WTC11 (cell line): ENCODE measurements at regions not wholly inside any gene's neighbourhood (a gene's known extent, or its start where the extent isn't known, plus 50 kb on each side); places are given as distances from the start of the nearest gene placed in this dataset.

ENCODE experiments used
- CREB1 ChIP-seq: sonication (generic); formaldehyde crosslinking; IDR thresholded peaks from 2 replicates; pipeline ENCODE4 v1.8.0; 2023; ENCODE audit warnings: mild to moderate bottlenecking, missing genetic modification reagents
- FOXP1 ChIP-seq: sonication (generic); formaldehyde crosslinking; IDR thresholded peaks from 2 replicates; pipeline ENCODE4 v1.8.0; 2022; ENCODE audit warnings: missing genetic modification reagents, mild to moderate bottlenecking, moderate library complexity, borderline replicate concordance
- SP1 ChIP-seq: sonication (generic); formaldehyde crosslinking; conservative IDR thresholded peaks from 2 replicates; pipeline ENCODE4 v1.8.1; 2022; ENCODE audit warnings: missing genetic modification reagents
- TF ChIP-seq, protein P1 (sequence below): fragments of 200-600 bp; IDR thresholded peaks from 2 replicates; pipeline ENCODE4 v1.8.0; 2022; ENCODE audit warnings: antibody characterized with exemption

DNA sequence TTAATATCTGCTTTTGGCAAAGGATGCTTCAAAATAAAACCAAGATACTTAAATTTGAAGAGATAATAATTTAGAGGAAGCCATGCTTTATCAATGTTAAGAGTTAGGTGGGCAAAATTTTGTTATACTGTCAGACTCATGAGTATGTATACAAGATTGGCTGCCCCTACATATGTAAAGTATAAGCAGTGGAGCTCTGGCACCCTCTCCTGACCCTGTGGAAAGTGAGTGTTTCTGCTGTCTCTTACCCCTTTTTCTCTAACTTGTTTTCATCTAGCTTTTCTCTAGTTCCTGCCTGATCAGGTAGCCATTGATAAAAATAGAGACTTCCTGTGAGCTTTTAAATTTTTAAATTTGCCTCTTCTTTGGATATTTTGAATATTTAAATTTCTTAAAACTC lies 710.9 kb upstream of the SPRY2 start:
- TF ChIP-seq FOXP1 (CRISPR knock-in tag) (no peak), SP1 (CRISPR knock-in tag) (no peak), CREB1 (CRISPR knock-in tag) (no peak)
- TF ChIP-seq, protein P1, sequence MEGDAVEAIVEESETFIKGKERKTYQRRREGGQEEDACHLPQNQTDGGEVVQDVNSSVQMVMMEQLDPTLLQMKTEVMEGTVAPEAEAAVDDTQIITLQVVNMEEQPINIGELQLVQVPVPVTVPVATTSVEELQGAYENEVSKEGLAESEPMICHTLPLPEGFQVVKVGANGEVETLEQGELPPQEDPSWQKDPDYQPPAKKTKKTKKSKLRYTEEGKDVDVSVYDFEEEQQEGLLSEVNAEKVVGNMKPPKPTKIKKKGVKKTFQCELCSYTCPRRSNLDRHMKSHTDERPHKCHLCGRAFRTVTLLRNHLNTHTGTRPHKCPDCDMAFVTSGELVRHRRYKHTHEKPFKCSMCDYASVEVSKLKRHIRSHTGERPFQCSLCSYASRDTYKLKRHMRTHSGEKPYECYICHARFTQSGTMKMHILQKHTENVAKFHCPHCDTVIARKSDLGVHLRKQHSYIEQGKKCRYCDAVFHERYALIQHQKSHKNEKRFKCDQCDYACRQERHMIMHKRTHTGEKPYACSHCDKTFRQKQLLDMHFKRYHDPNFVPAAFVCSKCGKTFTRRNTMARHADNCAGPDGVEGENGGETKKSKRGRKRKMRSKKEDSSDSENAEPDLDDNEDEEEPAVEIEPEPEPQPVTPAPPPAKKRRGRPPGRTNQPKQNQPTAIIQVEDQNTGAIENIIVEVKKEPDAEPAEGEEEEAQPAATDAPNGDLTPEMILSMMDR, result no peak
